ENCODE measurements at regions not wholly inside any gene's neighbourhood (a gene's known extent, or its start where the extent isn't known, plus 50 kb on each side); places are given as distances from the start of the nearest gene placed in this dataset.

DNA sequence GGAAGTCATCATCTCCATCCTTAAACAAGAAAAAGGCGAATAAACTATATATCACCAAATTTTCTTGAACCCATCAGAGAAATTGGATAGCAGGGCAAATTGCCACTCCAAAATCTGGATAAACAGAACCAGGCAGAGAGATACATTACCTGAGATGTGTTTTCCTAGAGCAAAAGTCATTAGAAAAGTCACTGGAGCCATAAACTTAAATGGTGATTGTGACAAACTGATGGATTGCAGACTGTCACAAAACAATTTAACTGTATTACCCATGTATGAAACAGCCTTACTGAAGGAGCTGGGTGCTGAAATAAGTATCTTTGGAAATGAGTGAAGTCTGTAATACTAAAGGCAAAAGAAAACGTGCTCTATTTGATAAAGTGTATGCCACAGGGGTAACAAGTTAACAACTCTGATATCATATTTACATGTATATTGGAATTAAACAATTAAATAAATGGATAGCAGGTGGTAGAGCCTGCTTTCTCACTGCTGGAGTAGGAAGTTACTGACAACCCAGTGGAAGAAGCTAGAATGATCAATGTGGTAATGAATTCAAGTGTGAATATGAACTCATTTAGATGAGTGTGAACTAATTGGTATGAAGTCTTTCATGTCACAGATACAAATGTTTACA is 186.9 kb downstream of the LMBRD1 start:
- TF ChIP-seq, protein P1, sequence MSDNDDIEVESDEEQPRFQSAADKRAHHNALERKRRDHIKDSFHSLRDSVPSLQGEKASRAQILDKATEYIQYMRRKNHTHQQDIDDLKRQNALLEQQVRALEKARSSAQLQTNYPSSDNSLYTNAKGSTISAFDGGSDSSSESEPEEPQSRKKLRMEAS (CRISPR knock-in tag; IDR thresholded peaks at IDR 0.05): no peak
- TF ChIP-seq ZNF317 (CRISPR knock-in tag; IDR thresholded peaks at IDR 0.05; ENCODE audit: borderline replicate concordance, low read depth) (no peak), FOXP1 (CRISPR knock-in tag; IDR thresholded peaks at IDR 0.05; ENCODE audit: borderline replicate concordance) (no peak), ZBTB21 (CRISPR knock-in tag; IDR thresholded peaks at IDR 0.05; ENCODE audit: borderline replicate concordance) (no peak), RELA (CRISPR knock-in tag; IDR thresholded peaks at IDR 0.05; ENCODE audit: borderline replicate concordance) (no peak), TEAD1 (CRISPR knock-in tag; IDR thresholded peaks at IDR 0.05) (no peak)
- TF ChIP-seq, protein P2, sequence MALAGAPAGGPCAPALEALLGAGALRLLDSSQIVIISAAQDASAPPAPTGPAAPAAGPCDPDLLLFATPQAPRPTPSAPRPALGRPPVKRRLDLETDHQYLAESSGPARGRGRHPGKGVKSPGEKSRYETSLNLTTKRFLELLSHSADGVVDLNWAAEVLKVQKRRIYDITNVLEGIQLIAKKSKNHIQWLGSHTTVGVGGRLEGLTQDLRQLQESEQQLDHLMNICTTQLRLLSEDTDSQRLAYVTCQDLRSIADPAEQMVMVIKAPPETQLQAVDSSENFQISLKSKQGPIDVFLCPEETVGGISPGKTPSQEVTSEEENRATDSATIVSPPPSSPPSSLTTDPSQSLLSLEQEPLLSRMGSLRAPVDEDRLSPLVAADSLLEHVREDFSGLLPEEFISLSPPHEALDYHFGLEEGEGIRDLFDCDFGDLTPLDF (CRISPR knock-in tag; IDR thresholded peaks at IDR 0.05): no peak
- TF ChIP-seq, protein P3, sequence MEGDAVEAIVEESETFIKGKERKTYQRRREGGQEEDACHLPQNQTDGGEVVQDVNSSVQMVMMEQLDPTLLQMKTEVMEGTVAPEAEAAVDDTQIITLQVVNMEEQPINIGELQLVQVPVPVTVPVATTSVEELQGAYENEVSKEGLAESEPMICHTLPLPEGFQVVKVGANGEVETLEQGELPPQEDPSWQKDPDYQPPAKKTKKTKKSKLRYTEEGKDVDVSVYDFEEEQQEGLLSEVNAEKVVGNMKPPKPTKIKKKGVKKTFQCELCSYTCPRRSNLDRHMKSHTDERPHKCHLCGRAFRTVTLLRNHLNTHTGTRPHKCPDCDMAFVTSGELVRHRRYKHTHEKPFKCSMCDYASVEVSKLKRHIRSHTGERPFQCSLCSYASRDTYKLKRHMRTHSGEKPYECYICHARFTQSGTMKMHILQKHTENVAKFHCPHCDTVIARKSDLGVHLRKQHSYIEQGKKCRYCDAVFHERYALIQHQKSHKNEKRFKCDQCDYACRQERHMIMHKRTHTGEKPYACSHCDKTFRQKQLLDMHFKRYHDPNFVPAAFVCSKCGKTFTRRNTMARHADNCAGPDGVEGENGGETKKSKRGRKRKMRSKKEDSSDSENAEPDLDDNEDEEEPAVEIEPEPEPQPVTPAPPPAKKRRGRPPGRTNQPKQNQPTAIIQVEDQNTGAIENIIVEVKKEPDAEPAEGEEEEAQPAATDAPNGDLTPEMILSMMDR (IDR thresholded peaks at IDR 0.05): no peak

Data from WTC11 (cell line).